Activated CD8-positive, alpha-beta T cell treated with anti-CD3 and anti-CD28 coated beads for 36 hours (primary cell): ENCODE measurements at regions not wholly inside any gene's neighbourhood (a gene's known extent, or its start where the extent isn't known, plus 50 kb on each side); places are given as distances from the start of the nearest gene placed in this dataset.

Experiments
- ATAC-seq: fragments of 200-7000 bp; cut with Tn5 transposase; one replicate; pipeline ENCODE4 v1.10.0; 2021; ENCODE audit warnings: mild to moderate bottlenecking, moderate library complexity
- CTCF ChIA-PET: fragments of 350-600 bp; sonication (Branson Sonifier 250); formaldehyde crosslinking; loops from one replicate; lab custom pipeline; 2021; ENCODE audit warnings: antibody characterized with exemption; lab: Charles Lee
- POLR2A ChIA-PET: fragments of 350-600 bp; sonication (Branson Sonifier 250); formaldehyde crosslinking; loops from one replicate; lab custom pipeline; 2021; ENCODE audit warnings: antibody characterized with exemption; lab: Charles Lee
- DNase-seq: peaks from one replicate; pipeline ENCODE4 v3.0.0-alpha.2; 2020
- H3K27ac Mint-ChIP-seq: one replicate; pipeline ENCODE4 v1.8.0; 2021; ENCODE audit warnings: mild to moderate bottlenecking, mixed read lengths
- H3K27me3 Mint-ChIP-seq: one replicate; pipeline ENCODE4 v1.8.0; 2021; ENCODE audit warnings: mixed read lengths
- H3K36me3 Mint-ChIP-seq: one replicate; pipeline ENCODE4 v1.8.0; 2021; ENCODE audit warnings: low read depth, mixed read lengths
- H3K4me1 Mint-ChIP-seq: one replicate; pipeline ENCODE4 v1.8.0; 2021; ENCODE audit warnings: low read depth, mixed read lengths
- H3K4me3 Mint-ChIP-seq: one replicate; pipeline ENCODE4 v1.8.0; 2021; ENCODE audit warnings: mild to moderate bottlenecking, moderate library complexity, mixed read lengths
- H3K9me3 Mint-ChIP-seq: one replicate; pipeline ENCODE4 v1.8.0; 2021; ENCODE audit warnings: mixed read lengths
- CTCF ChIP-seq: fragments of 200-600 bp; IDR thresholded peaks from one replicate; pipeline ENCODE4 v1.8.0; 2022; ENCODE audit warnings: antibody characterized with exemption, mild to moderate bottlenecking
- intact Hi-C: fragments of 100-400 bp; cut with micrococcal nuclease; formaldehyde crosslinking; loops from one replicate; pipeline ENCODE4 v1.10.0; 2022

GRCh38 chr5:137808503-137809135, 54.5 kb upstream of the HNRNPA0 start:
- ChIA-PET POLR2A (no interaction called here), CTCF (interaction anchor here (2.2 kb wide), 1 partner anchor 30 kb away, joined by 8 read pairs; no protein-coding TSS in a partner anchor)
- Mint-ChIP-seq H3K27ac (no peak overlapping the region), H3K27me3 (no peaks in the 10 kb centered on the region), H3K36me3 (no peaks in the 10 kb centered on the region), H3K9me3 (no peaks in the 10 kb centered on the region), H3K4me1 (no peaks in the 10 kb centered on the region), H3K4me3 (no peak overlapping the region)
- DNase-seq (no peak), ATAC-seq (no peak)
- intact Hi-C loops = no loop called here
- no peak for TF ChIP-seq CTCF

- no peak for TF ChIP-seq CTCF
- CTCF ChIA-PET = interaction anchor here (0.9 to 1.7 kb wide), 2 partner anchors 31 to 36 kb away, joined by 3 to 4 read pairs; no protein-coding TSS in a partner anchor
- Mint-ChIP-seq H3K27me3 (no peaks in the 10 kb centered on the region), H3K4me3 (no peak overlapping the region), H3K27ac (no peak overlapping the region), H3K36me3 (peaks cover 3% of the 10 kb centered on the region), H3K4me1 (no peaks in the 10 kb centered on the region), H3K9me3 (no peaks in the 10 kb centered on the region)
- intact Hi-C loops = no loop called here
- DNase-seq = no peak
- POLR2A ChIA-PET = no interaction called here
- no peak for ATAC-seq
Measured at GRCh38 chr5:137815202-137815990, 52.3 kb upstream of the MYOT start.
